GM12878 (cell line): ENCODE measurements at regions not wholly inside any gene's neighbourhood (a gene's known extent, or its start where the extent isn't known, plus 50 kb on each side); places are given as distances from the start of the nearest gene placed in this dataset.

Experiments
- ATAC-seq: fragments of 200-7000 bp; cut with Tn5 transposase; 3 replicates; pipeline ENCODE4 v1.9.1; 2020; ENCODE audit warnings: mild to moderate bottlenecking, moderate library complexity
- BruUV-seq: library from RNA; stranded (reverse); fragments of 400-500 nt; replicated peaks from 2 replicates; lab custom pipeline; 2021; lab: Mats Ljungman, UMichigan
- CTCF ChIA-PET: fragments of 300-600 bp; sonication (Branson Sonifier 250); formaldehyde crosslinking; extraction: SDS; loops from one replicate; lab custom pipeline; 2021; ENCODE audit warnings: inconsistent platforms; lab: Yijun Ruan, JAX
- POLR2A ChIA-PET: fragments of 350-600 bp; formaldehyde crosslinking; extraction: SDS; loops from one replicate; lab custom pipeline; 2021; ENCODE audit warnings: inconsistent platforms; lab: Charles Lee
- RAD21 ChIA-PET: fragments of 300-600 bp; sonication (Branson Sonifier 250); formaldehyde crosslinking; loops from one replicate; lab custom pipeline; 2023; ENCODE audit warnings: antibody characterized with exemption; ENCODE audit not compliant: unreplicated experiment; lab: Charles Lee
- SMC1A ChIA-PET: fragments of 300-600 bp; sonication (Branson Sonifier 250); formaldehyde crosslinking; loops from one replicate; lab custom pipeline; 2023; ENCODE audit not compliant: unreplicated experiment, uncharacterized antibody; lab: Charles Lee
- DNase-seq: peaks from one replicate; pipeline ENCODE4 v3.0.0-alpha.2; 2011; ENCODE audit warnings: low read depth, low spot score
- FAIRE-seq: peaks from 3 replicates; lab custom pipeline; 2011; peaks lifted over from hg19 to GRCh38; lab: Jason Lieb, UNC
- H2AFZ ChIP-seq: 2 replicates; pipeline ENCODE4 v1.6.0; 2011; ENCODE audit warnings: low read depth, low read length, control low read depth; ENCODE audit not compliant: control insufficient read depth
- H3K27ac ChIP-seq: 2 replicates; pipeline ENCODE4 v1.5.1; 2011; ENCODE audit warnings: control low read depth; ENCODE audit not compliant: control insufficient read depth, insufficient read depth
- H3K27me3 ChIP-seq, 2 experiments: replicated peaks in 1 of 2; 2 replicates each; pipeline versions ENCODE4 v1.6.0 to v1.6.1; 2011; ENCODE audit warnings: low read length in 1 of 2; ENCODE audit not compliant: control insufficient read depth in 2 of 2, insufficient read depth in 2 of 2
- H3K36me3 ChIP-seq, 2 experiments: 2 replicates each; pipeline ENCODE4 v1.5.1; 2011; ENCODE audit warnings: low read length in 1 of 2; ENCODE audit not compliant: control insufficient read depth in 2 of 2, insufficient read depth in 2 of 2
- H3K4me1 ChIP-seq: 2 replicates; pipeline ENCODE4 v1.6.1; 2011; ENCODE audit warnings: mild to moderate bottlenecking, low read length, moderate library complexity, mixed read lengths; ENCODE audit not compliant: control insufficient read depth, insufficient read depth
- H3K4me2 ChIP-seq: 2 replicates; pipeline ENCODE4 v1.6.0; 2011; ENCODE audit warnings: control low read depth; ENCODE audit not compliant: control insufficient read depth, insufficient read depth
- H3K4me3 ChIP-seq: fragments of 200-600 bp; sonication (generic); 2 replicates; pipeline ENCODE4 v1.5.1; 2016
- H3K79me2 ChIP-seq: 2 replicates; pipeline ENCODE4 v1.6.0; 2011; ENCODE audit warnings: low read length; ENCODE audit not compliant: control insufficient read depth, insufficient read depth
- H3K9ac ChIP-seq: 2 replicates; pipeline ENCODE4 v1.8.0; 2011; ENCODE audit warnings: low read length, control low read depth, mixed read lengths; ENCODE audit not compliant: control insufficient read depth, insufficient read depth
- H3K9me3 ChIP-seq: replicated peaks from 3 replicates; pipeline ENCODE4 v1.5.1; 2011; ENCODE audit warnings: mild to moderate bottlenecking, low read length; ENCODE audit not compliant: control insufficient read depth, insufficient read depth
- H4K20me1 ChIP-seq: 2 replicates; pipeline ENCODE4 v1.6.0; 2011; ENCODE audit not compliant: control insufficient read depth, insufficient read depth
- DPF2 ChIP-seq: fragments of 450-650 bp; IDR thresholded peaks from 2 replicates; pipeline ENCODE4 v1.6.1; 2017; ENCODE audit warnings: mild to moderate bottlenecking
- ETV6 ChIP-seq, 2 experiments: fragments of 450-650 bp in 1 of 2; IDR thresholded peaks in 1 of 2; conservative IDR thresholded peaks in 1 of 2; 2 replicates each; pipeline ENCODE4 v1.6.1; 2014; ENCODE audit warnings: antibody characterized with exemption in 1 of 2, borderline replicate concordance in 1 of 2, low read depth in 1 of 2, mild to moderate bottlenecking in 1 of 2, moderate library complexity in 1 of 2
- HCFC1 ChIP-seq: fragments of 150-350 bp; IDR thresholded peaks from 2 replicates; pipeline ENCODE4 v1.6.1; 2014; ENCODE audit warnings: low read length
- MXI1 ChIP-seq: fragments of 150-350 bp; IDR thresholded peaks from 2 replicates; pipeline ENCODE4 v1.6.1; 2011; ENCODE audit warnings: low read depth, mild to moderate bottlenecking, inconsistent platforms, low read length, improper control_type of control experiment
- RELA ChIP-seq: fragments of 450-650 bp; IDR thresholded peaks from 2 replicates; pipeline ENCODE4 v1.8.0; 2014; ENCODE audit warnings: borderline replicate concordance; ENCODE audit not compliant: partially characterized antibody
- SUPT20H ChIP-seq: IDR thresholded peaks from 2 replicates; pipeline ENCODE4 v1.6.1; 2011; ENCODE audit warnings: low read depth, mild to moderate bottlenecking, low read length, moderate library complexity, borderline replicate concordance; ENCODE audit not compliant: control insufficient read depth
- WGBS: methylation state at CpG from one replicate; pipeline ENCODE4 v1.1.6; 2016; ENCODE audit warnings: low lambda C conversion rate; ENCODE audit not compliant: insufficient replicate concordance, insufficient coverage; ENCODE audit errors: missing lambda C conversion rate; 5-methylcytosine and 5-hydroxymethylcytosine counted together
- in situ Hi-C: fragments of 300-500 bp; cut with MboI; formaldehyde crosslinking; loops from 9 replicates; pipeline ENCODE4 v1.14.3; 2018; ENCODE audit warnings: mixed read lengths
- intact Hi-C: fragments of 100-400 bp; cut with micrococcal nuclease; formaldehyde crosslinking; loops from one replicate; pipeline ENCODE4 v1.14.2; 2022; ENCODE audit not compliant: unreplicated experiment
- TF ChIP-seq, protein P1 (sequence below): fragments of 450-650 bp; IDR thresholded peaks from 2 replicates; pipeline ENCODE4 v1.6.1; 2017; ENCODE audit warnings: mild to moderate bottlenecking, moderate library complexity
- TF ChIP-seq, protein P2 (sequence below): fragments of 450-650 bp; IDR thresholded peaks from 2 replicates; pipeline ENCODE4 v1.6.1; 2017; ENCODE audit warnings: borderline replicate concordance

DNA sequence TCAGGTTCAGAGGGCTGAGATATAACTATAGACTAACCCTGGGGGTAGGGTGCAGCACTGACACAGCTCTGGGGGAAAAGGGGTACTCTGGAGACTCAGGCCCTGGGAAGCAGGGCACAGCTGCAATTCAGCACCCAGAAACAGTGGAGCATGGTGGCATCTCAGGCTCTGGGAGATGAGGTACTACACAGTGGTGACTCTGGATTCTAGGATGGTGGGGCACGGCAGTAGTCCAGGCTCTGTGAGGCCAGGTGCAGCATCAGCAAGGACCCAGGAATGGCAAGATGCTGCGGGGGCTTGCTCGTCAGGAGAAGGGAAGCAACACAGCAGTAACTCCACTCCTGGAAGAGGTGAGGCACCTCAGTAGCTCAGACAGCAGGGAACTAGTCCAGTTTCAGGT is 271.5 kb upstream of the MOCS1 start:
- CTCF ChIA-PET = interaction anchor here (0.9 to 2.4 kb wide), 3 partner anchors 19 to 341 kb away, joined by 3 to 5 read pairs (median 3); no protein-coding TSS in a partner anchor
- intact Hi-C loops = no loop called here

More for the DNA sequence above, 271.5 kb upstream of the MOCS1 start:
- Histone ChIP-seq H3K79me2 (no peaks in the 10 kb centered on the region), H3K27ac (no peak overlapping the region), H3K4me2 (no peak overlapping the region), H3K9ac (no peak overlapping the region), H3K27me3 (no peaks in the 10 kb centered on the region), H3K9me3 (no peaks in the 10 kb centered on the region; the same call in 2 of the 3 replicates), H4K20me1 (no peaks in the 10 kb centered on the region), H2AFZ (no peak overlapping the region), H3K4me1 (no peaks in the 10 kb centered on the region; the same call in 1 of the 2 replicates), H3K4me3 (no peak overlapping the region)
- FAIRE-seq = no peak
- no TSS peak for BruUV-seq
- ChIA-PET RAD21 (interaction anchor here (1.0 kb wide), 1 partner anchor 224 kb away, joined by 3 read pairs; no protein-coding TSS in a partner anchor), SMC1A (interaction anchor here (0.8 kb wide), 1 partner anchor 83 kb away, joined by 3 read pairs; no protein-coding TSS in a partner anchor), POLR2A (no interaction called here)
- ATAC-seq = no peak
- WGBS = 2% methylated on average over 3 of the region's 3 CpGs
- no peak for TF ChIP-seq HCFC1
- no peak for TF ChIP-seq MXI1
- TF ChIP-seq, protein P1, sequence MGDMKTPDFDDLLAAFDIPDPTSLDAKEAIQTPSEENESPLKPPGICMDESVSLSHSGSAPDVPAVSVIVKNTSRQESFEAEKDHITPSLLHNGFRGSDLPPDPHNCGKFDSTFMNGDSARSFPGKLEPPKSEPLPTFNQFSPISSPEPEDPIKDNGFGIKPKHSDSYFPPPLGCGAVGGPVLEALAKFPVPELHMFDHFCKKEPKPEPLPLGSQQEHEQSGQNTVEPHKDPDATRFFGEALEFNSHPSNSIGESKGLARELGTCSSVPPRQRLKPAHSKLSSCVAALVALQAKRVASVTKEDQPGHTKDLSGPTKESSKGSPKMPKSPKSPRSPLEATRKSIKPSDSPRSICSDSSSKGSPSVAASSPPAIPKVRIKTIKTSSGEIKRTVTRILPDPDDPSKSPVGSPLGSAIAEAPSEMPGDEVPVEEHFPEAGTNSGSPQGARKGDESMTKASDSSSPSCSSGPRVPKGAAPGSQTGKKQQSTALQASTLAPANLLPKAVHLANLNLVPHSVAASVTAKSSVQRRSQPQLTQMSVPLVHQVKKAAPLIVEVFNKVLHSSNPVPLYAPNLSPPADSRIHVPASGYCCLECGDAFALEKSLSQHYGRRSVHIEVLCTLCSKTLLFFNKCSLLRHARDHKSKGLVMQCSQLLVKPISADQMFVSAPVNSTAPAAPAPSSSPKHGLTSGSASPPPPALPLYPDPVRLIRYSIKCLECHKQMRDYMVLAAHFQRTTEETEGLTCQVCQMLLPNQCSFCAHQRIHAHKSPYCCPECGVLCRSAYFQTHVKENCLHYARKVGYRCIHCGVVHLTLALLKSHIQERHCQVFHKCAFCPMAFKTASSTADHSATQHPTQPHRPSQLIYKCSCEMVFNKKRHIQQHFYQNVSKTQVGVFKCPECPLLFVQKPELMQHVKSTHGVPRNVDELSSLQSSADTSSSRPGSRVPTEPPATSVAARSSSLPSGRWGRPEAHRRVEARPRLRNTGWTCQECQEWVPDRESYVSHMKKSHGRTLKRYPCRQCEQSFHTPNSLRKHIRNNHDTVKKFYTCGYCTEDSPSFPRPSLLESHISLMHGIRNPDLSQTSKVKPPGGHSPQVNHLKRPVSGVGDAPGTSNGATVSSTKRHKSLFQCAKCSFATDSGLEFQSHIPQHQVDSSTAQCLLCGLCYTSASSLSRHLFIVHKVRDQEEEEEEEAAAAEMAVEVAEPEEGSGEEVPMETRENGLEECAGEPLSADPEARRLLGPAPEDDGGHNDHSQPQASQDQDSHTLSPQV = no peak
- TF ChIP-seq RELA = no peak
- no peak for TF ChIP-seq SUPT20H
- TF ChIP-seq, protein P2, sequence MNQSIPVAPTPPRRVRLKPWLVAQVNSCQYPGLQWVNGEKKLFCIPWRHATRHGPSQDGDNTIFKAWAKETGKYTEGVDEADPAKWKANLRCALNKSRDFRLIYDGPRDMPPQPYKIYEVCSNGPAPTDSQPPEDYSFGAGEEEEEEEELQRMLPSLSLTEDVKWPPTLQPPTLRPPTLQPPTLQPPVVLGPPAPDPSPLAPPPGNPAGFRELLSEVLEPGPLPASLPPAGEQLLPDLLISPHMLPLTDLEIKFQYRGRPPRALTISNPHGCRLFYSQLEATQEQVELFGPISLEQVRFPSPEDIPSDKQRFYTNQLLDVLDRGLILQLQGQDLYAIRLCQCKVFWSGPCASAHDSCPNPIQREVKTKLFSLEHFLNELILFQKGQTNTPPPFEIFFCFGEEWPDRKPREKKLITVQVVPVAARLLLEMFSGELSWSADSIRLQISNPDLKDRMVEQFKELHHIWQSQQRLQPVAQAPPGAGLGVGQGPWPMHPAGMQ = no peak
- no peak for TF ChIP-seq ETV6 (conservative IDR thresholded peaks at IDR 0.05 in 1 of 2, IDR thresholded peaks at IDR 0.05 in 1 of 2; ENCODE audit: borderline replicate concordance in 1 of 2, low read depth in 1 of 2)
- no peak for TF ChIP-seq DPF2
- TF ChIP-seq, all 136 proteins: peak for 0
- in situ Hi-C loops = no loop called here
- no peak for DNase-seq
- no peaks in the 10 kb centered on the region for H3K36me3 ChIP-seq
